ENCODE measurements at regions not wholly inside any gene's neighbourhood (a gene's known extent, or its start where the extent isn't known, plus 50 kb on each side); places are given as distances from the start of the nearest gene placed in this dataset.
"Not testable (repeated sequence)": the region's sequence is repeated elsewhere in the genome, so short reads cannot be mapped to it uniquely, and the experiment has no call there.

DNA sequence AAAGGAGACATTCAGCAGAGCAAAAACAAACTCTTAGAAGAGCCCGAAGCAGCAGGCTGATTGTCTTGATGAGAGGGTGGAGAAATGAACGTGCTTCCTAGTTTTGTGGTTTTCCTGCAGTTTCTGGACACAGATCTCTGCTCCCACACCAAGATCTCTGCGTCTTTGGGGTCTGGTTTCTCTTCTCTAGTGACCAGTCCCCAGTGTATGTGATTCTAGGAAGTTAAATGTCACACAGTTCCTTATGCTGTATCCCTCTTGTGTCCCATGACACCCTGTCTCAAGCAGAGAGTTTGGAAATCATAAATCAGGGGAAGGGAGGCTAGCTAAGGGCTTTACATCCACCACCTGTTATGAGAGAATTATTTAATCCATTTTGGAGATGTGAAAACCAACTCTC, 55.4 kb upstream of the KLF14 start:
- no peak for DNase-seq

DNA sequence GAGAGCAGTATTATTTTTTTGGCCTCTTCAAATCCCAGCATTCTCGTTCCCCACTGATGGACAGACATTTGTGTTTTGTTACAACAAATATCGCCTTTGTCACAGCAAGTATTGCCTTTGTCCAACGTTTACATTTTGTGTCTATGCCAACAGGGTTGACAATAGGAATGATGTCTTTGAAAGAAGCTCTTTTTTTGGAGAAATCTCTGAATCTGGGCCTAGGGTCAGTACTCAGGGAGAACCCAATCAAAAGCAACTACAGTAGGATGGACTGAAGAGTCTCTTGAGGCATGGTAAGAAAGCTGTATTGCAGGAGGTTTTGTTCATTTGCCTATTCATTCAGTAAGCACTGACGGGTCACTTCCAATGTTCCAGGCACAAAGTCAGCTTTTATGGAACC, 57.7 kb upstream of the KLF14 start:
- no peak for DNase-seq

DNA sequence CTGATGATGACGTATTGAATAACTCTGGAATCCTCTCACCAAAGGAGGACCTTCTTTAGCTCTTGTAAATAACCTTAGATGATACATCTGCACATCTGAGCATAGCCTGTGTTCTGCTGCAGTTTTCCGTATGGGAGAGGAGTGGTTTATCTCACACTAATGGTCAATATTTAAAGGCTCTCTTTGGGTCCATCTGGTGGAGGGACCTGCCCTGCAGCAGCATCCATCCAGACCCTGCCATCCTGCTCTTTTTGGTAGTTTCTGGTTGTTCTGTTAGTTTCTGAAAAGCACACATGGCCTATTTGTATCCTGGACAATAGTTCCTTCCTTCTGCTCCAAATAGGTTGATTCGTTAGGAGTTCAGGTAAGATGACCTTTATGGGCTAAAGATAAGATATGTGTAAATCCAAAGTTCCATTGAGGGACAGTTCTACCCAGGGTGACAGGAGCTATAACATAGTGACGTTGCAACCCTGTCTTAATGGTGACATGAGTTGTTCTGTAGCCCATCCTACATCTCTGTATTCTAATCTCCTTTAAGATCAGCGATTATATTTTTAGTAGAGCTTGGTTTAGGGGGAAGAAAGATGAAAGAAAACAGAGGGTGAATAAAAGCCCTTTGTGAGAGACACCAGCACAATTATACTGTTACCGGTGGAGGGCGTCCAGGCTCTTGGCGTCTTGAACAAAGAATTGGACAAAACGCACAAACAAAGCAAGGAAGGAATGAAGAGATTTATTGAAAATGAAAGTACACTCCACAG, 60.0 kb upstream of the KLF14 start:
- DNase-seq: no peak

DNA sequence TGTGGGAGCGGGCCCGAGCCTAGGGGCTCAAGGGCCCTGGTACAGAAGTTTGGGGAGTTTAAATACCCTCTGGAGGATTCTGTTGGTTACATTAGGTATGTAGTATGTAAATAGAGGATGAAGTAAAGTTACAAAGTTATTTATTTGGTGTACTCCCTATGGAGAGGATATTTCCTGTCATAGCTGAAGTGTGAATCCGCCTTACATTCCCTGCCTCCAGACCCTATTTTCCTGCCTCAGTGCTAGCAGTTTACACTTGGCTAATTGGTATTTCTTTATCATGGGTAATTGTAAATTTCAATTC, 60.6 kb upstream of the KLF14 start:
- no peak for DNase-seq

DNA sequence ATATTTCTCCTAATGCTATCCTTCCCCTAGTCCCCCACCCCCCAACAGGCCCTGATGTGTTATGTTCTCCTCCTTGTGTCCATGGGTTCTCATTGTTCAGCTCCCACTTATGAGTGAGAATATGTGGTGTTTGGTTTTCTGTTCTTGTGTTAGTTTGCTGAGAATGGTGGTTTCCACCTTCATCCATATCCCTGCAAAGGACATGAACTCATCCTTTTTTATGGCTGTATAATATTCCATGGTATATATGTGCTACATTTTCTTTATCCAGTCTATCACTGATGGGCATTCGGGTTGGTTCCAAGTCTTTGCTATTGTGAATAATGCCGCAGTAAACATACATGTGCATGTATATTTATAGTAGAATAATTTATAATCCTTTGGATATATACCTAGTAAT, 62.4 kb upstream of the KLF14 start:
- DNase-seq: not testable (repeated sequence)

DNA sequence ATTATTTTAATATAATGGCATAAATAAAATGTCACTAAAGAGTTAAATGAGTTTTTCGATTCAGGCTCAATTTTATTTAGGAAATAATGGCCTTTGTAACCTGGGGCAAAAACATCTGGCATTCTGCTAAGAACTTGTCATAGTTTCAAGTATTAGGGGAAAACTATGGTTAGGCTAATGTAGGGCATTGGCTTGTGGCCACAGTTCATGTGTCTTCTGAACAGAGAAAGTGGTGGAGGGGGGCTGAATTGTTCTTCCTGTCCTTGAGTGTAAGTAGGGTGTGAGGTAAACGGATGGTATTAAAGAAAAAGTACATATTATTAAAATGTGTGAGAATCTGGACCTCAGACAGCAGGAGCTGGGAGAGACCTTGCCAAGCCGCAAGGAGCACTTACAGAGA, 69.1 kb upstream of the KLF14 start:
- no peak for DNase-seq

DNA sequence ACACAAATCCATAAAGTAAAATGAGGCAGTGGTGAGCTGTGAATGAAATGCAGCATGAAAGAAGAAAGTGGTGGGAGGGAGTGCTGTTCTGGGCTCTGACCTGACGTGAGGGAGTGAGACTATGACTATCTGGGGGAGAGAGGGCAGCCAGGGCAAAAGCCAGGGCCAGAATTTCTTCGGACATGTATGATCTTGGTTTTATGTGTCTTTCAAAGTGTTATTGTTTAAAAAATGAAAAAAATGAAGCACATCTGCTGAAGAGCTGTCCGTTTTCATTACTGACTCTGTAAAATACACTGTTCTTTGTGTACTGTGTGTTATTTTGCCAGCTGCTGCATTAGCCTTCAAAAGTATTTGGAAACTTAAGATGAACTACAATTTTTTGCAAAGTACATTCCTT, 70.2 kb upstream of the KLF14 start:
- DNase-seq: no peak

DNA sequence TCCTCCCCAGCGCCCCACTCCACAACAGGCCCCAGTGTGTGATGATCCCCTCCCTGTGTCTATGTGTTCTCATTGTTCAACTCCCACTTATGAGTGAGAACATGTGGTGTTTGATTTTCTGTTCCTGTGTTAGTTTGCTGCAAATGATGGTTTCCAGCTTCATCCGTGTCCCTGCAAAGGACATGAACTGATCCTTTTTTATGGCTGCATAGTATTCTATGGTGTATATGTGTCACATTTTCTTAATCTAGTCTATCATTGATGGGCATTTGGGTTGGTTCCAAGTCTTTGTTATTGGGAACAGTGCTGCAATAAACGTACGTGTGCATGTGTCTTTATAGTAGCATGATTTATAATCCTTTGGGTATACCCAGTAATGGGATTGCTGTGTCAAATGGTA, 78.8 kb upstream of the KLF14 start:
- DNase-seq: not testable (repeated sequence)

DNA sequence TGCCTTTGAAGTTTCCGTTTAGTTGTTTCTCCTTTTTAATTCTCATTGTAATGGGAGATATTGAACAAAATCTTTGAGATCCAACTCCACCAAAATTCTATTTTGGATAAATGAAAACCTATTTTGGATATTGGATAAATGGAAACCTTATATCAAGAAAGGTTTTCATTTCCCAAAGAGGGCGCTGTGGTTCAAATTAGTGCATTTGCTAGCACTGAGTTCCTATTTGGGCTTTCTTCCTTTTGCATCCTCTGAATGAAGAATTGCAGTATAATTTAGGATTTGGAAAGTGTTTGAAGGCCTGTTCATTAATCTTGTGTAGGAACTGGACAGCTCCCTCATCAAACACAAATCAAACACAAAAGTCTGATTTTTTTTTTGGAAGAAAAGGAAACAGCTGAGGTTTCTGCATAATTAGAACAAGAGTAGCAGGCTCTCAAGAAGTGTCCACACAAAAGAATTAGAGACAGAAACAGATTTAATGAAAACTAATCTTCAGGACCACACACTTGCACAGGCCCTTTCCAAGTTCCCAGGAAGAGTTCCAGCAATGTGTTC, 80.8 kb upstream of the KLF14 start:
- DNase-seq: peak; percentile 19

DNA sequence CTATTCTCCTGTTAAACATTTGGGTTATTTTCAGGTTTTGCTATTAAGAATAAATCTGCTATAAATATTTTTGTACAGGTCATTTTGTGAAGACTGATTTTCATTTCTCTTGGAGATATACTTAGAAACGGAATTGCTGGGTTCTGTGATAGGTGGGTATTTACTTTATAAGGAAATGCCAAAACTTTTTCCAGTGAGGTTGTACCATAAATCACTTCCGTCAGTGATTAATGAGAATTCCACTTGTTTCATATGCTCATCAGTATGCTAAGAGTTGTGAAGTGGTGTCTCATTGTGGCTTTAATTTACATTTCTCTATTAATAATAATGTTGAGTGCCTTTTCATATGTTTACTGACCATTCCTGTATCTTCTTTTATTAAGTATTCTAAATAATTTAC, 84.0 kb upstream of the KLF14 start:
- DNase-seq: no peak

DNA sequence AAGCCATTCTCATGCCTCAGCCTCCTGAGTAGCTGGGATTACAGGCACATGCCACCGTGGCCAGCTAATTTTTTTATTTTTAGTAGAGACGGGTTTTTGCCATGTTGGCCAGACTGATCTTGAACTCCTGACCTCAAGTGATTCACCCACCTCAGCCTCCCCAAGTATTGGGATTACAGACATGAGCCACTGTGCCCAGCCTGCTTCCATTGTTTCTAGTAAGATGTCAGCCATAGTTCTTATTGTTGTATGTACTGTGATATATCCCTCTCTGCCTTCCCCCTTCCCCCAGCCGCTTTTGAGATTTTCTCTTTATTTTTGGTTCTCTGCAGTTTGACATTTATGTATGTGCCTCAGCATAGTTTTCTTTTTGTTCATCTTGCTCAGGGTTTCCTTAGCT, 87.9 kb upstream of the KLF14 start:
- DNase-seq: no peak

DNA sequence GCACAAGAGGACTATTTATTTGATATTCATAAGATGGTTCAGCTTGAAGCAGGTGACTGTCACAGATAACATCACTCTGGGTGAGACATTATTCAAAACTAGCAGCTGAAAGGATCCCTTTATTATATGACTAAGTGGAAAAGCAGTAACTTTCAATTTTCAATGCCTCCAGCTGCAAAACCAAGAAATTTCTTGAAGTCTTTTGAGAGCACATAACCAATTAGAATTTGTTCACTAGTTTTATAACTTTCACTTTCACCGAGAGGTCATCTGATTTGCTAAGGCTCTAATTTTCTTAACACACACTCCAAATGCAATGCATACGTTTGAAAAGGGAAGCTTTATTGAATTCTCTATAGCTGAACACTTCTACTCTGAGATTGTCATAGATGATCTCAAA, 88.6 kb upstream of the KLF14 start:
- DNase-seq: no peak

DNA sequence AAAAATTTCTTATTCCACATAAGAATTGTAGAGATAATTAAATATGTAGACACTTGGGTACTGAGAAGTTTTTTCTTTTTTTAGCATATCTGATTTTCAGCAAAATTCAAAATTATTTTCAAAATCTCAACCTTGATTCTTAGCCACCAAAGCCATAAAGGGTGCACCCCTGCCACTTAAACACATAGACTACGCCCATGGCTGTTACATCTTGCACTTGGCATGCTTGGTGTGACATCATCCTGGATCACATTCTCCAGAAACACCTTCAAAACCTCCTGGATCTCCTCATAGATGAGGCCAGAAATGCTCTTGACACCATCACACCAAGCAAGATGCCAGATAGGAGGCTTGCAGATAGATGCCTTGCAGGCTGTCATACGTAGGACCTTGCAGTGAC, 89.1 kb upstream of the KLF14 start:
- DNase-seq: no peak

DNA sequence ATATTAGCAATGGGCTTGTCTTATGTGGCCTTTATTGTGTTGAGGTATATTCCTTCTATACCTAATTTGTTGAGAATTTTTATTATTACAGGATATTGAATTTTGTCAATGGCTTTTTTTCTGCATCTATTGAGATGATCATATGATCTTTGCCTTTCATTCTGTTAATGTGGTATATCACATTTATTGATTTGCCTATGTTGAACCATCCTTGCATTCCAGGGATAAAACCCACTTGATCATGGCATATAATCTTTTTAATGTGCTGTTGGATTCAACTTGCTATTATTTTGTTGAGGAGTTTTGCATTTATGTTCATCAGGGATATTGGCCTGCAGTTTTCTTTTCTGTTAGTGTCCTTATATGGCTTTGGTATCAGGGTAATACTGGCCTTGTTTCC, 91.8 kb upstream of the KLF14 start:
- DNase-seq: no peak

DNA sequence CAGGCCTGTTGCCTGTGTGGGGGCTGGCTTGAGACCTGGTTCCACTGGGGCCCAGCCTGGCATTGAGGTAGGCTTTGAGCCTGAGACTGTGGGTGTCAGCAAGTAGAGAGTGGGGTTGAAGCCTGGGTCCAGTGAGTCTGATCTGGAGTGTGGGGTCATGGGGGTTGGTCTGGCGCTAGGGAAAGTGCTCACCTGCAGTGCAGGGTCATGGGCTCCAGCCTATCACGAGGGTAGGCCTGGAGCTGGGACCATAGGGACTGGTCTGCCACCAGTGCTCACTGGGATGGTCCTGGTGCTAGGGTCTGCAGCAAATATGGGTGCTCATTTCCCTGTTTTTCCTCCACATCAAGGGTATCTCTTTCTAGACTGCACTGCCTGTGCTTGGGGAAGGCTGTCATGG, 95.4 kb upstream of the KLF14 start:
- DNase-seq: no peak

DNA sequence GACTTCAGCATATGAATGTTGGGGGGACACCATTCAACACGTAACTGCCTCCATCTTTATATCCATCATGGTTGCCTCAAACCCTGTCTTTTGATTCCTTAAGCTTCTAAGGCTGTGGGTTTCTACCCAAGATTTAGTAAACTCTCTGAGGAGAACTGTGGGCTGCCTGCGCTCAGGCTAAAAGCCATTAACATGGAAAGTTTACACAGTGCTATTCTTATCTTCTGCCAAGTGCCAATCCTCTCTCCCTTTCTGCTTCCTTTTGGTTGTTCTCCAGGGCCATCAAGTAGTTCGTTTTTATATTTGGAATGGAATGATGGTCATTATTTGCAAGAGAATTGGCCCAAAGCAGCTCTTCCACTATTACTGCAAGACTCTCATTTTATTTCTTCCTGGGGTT, 97.3 kb upstream of the KLF14 start:
- DNase-seq: no peak

DNA sequence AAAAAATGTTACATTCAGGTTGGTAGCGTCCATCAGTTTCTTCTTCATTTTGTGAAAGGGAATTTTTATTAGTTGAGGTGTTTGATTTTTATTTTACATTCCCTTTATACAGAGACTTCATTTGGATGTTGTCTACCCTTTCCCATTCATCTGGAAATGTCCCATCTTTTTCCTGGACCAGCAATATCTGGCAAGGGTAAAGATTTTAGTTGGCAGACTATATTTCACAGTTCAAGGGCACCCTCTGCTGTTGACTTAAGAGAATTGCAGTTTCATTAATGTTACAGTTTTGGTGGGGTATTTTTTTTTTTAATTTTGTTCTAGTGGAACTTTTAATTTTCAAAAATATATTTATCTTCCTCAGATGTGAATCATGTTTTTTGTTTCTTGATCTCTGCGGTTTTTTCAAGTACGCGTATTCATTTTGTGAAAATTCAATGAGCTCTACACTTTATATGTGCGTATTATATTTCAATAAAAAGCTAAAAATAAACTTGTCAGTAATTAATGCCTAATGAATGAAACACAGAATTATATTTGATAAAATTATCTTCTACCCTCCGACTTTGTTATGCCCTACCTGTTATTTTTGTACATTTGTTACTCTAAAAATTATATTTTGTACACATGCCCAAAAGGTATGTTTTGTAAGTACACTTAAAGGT, 97.9 kb upstream of the KLF14 start:
- peak; percentile 32 for DNase-seq

DNA sequence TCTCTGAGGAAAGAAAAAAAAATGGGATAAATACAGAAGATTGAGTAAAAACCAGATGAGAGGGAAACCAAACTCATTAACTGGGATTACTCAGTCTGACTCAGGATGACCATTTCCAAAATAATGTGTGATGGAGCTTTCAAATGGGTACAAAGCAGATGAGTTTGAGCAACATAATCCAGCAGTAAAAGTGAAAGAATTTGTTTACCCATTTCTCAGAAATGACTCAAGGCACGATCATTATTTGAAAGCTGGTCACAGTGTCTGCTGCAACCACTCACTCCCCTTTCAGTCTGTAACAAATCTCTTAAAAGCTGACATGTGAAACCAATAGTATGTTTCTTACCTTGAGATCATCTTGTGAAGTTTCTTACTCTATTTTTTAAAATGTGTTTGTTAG, 104.7 kb upstream of the KLF14 start:
- peak; percentile 80 for DNase-seq

DNA sequence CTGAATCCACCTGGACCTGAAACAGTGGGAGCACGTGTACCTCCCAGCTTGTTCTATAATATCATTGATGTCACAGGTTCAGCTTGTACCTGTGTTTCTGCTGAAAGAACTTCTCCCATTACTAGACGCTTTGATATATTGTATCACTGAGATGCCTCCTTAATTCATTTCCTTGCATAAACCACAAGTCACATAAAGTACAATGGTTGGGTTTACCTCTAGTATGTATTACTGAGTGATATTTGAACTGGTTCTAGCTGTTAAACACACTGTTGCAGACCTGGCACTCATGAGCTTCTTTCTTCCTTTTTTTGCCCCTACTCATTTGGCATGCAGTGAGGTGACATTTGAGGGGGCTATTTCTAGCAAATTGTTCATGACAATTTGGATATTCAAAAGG, 106.6 kb upstream of the KLF14 start:
- DNase-seq: no peak

DNA sequence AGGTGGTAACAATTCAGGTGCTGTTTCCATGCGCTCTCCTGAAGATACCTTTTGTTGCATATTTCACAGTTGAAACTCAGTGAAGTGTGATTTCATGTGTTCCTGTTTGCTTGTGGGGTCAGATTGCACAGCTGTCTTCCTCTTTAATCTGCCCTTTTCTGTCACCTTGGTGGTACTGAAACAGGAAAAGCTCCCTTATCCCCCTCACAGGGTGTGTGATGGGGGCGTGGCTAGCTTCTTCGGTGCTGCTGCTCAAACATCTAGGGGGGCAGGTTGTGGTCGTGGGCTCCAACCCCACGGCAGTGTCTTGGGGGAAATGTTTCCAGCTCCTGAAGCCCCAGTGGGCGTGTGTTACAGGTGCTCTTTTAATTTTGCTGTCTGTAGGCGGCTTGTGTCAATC, 107.4 kb upstream of the KLF14 start:
- DNase-seq: no peak

DNA sequence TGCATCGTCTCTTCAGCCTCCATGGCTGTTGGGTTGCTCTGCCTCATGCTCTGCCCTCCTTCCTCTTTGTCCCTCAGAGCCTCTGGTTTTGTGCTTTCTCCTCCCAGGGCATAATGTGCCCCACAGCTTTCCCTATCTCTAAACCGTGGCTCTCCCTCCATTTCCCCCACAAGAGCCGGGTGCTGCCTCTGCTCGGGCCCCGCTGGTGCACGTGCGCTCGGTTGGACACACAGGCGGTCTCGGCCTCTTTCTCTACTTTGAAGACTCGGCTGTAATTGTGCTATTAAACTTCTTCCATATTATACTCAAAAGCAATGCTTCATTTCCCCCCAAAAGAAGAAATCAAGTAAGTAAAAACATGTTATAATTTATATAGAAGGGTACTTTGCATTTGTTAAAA, 109.7 kb upstream of the KLF14 start:
- DNase-seq: no peak

DNA sequence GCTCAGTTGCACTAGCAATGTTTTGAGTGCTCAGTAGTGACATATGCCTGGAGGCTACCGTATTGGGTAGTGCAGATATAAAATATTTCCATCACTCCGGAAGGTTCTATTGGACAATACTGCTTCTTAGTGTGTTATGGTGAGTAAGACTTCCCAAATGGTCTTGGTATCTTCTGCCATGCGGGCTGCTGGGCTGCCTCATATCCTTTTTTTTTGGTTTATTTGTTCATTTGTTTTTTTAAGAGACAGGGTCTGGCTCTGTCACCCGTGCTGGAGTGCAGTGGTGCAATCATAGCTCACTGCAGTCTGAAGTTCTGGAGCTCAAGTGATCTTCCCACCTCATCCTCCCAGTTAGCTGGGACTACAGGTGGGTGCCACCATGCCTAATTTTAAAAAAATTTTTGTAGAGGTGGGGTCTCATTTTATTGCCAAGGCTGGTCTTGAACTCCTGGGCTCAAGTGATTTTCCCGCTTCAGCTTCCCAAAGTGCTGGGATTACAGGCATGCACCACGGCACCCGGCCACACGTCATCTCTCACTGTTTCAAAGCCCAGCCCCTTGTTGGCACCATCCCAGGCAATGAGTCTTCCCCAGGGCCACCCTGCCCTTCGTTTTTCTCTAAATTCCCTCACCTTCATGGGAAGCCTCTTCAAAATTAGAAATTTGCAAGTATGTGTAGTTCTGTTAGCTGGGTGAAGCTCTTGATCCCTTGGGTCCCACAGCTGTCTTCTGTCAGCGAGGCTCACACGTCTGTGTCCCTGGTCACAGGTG, 111.0 kb upstream of the KLF14 start:
- DNase-seq: no peak

DNA sequence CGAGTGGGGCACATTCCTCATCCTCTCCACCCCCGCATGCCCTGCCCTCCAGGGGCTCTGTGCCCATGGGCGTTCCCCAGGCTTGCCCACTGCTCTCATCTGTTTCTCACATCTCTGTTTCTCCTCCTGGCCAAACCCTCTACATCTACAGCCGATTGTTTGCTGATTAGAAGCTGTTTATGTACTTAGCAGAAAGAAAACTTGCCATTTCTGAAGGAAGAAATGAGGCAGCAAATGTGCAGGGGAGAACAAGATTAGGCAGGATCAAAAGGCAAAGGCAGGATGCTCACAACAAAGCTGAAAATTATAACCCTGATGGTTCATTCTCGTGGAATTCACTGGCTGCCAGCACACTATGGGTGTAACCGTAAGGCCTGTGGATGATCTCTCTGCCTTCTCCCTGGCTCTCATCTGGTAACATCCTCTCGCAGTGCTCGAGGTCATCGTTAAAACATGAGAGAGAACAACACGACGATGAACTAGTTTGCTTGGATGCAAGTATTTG, 111.6 kb upstream of the KLF14 start:
- no peak for DNase-seq

DNA sequence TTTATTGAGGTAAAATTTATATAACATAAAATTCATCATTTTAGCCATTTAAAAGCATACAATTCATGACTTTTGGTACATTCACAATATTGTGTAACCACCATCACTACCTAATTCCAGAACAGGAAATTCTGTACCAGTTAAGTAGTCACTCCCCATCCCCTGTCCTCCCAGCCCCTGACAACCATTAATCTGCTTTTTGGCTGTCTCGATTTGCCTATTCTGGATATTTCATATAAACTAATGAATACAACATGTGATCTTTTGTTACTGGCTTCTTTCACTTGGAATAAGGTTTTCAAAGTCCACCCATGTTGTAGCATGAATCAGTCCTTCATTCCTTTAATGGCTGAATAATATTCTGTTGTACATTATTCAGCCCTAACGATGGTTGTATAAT, 115.6 kb upstream of the KLF14 start:
- DNase-seq: no peak
